PFSK-1 (cell line): ENCODE measurements at regions not wholly inside any gene's neighbourhood (a gene's known extent, or its start where the extent isn't known, plus 50 kb on each side); places are given as distances from the start of the nearest gene placed in this dataset.

Experiments
- FOXP2 ChIP-seq: optimal IDR thresholded peaks from 2 replicates; pipeline ENCODE3; 2011; ENCODE audit warnings: borderline replicate concordance, control low read depth, inconsistent platforms; ENCODE audit not compliant: insufficient read depth; ENCODE audit errors: extremely low read length, extremely low read depth
- POLR2AphosphoS5 ChIP-seq: IDR thresholded peaks from 2 replicates; pipeline ENCODE4 v1.6.1; 2012; ENCODE audit warnings: low read depth, mild to moderate bottlenecking, control low read depth, low read length, moderate library complexity
- SIN3A ChIP-seq: IDR thresholded peaks from 2 replicates; pipeline ENCODE4 v1.6.1; 2012; ENCODE audit warnings: mild to moderate bottlenecking, low read length, moderate library complexity, borderline replicate concordance; ENCODE audit not compliant: insufficient read depth
- TAF1 ChIP-seq: IDR thresholded peaks from 2 replicates; pipeline ENCODE4 v1.6.1; 2012; ENCODE audit warnings: low read length, control low read depth, borderline replicate concordance; ENCODE audit not compliant: insufficient read depth
- TF ChIP-seq, protein P1 (sequence below), 2 experiments: IDR thresholded peaks; 2 replicates each; pipeline versions ENCODE4 v1.6.1 to v1.8.0; 2011 to 2012; ENCODE audit warnings: low read depth in 2 of 2, low read length in 2 of 2, control low read depth in 1 of 2, inconsistent platforms in 1 of 2, mild to moderate bottlenecking in 1 of 2, moderate library complexity in 1 of 2; ENCODE audit not compliant: insufficient read depth in 1 of 2

- TF ChIP-seq TAF1 (no peak), POLR2AphosphoS5 (no peak), SIN3A (no peak), FOXP2 (no peak)
- TF ChIP-seq, protein P1, sequence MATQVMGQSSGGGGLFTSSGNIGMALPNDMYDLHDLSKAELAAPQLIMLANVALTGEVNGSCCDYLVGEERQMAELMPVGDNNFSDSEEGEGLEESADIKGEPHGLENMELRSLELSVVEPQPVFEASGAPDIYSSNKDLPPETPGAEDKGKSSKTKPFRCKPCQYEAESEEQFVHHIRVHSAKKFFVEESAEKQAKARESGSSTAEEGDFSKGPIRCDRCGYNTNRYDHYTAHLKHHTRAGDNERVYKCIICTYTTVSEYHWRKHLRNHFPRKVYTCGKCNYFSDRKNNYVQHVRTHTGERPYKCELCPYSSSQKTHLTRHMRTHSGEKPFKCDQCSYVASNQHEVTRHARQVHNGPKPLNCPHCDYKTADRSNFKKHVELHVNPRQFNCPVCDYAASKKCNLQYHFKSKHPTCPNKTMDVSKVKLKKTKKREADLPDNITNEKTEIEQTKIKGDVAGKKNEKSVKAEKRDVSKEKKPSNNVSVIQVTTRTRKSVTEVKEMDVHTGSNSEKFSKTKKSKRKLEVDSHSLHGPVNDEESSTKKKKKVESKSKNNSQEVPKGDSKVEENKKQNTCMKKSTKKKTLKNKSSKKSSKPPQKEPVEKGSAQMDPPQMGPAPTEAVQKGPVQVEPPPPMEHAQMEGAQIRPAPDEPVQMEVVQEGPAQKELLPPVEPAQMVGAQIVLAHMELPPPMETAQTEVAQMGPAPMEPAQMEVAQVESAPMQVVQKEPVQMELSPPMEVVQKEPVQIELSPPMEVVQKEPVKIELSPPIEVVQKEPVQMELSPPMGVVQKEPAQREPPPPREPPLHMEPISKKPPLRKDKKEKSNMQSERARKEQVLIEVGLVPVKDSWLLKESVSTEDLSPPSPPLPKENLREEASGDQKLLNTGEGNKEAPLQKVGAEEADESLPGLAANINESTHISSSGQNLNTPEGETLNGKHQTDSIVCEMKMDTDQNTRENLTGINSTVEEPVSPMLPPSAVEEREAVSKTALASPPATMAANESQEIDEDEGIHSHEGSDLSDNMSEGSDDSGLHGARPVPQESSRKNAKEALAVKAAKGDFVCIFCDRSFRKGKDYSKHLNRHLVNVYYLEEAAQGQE (IDR thresholded peaks at IDR 0.05; ENCODE audit: insufficient read depth in 1 of 2, low read depth in 2 of 2, low read length in 2 of 2), result no peak
These were observed 220.8 kb downstream of the MTHFS start for GRCh38 chr15:79675982-79676381.
